ENCODE measurements at regions not wholly inside any gene's neighbourhood (a gene's known extent, or its start where the extent isn't known, plus 50 kb on each side); places are given as distances from the start of the nearest gene placed in this dataset.
"Not testable (repeated sequence)": the region's sequence is repeated elsewhere in the genome, so short reads cannot be mapped to it uniquely, and the experiment has no call there.

GRCh38 chr7:65475734-65476319 is 102.2 kb downstream of the ZNF92 start:
- no peak for TF ChIP-seq POLR2A (IDR thresholded peaks at IDR 0.05)
- no peak for TF ChIP-seq POLR2AphosphoS5 (IDR thresholded peaks at IDR 0.05)
- TF ChIP-seq, protein P1, sequence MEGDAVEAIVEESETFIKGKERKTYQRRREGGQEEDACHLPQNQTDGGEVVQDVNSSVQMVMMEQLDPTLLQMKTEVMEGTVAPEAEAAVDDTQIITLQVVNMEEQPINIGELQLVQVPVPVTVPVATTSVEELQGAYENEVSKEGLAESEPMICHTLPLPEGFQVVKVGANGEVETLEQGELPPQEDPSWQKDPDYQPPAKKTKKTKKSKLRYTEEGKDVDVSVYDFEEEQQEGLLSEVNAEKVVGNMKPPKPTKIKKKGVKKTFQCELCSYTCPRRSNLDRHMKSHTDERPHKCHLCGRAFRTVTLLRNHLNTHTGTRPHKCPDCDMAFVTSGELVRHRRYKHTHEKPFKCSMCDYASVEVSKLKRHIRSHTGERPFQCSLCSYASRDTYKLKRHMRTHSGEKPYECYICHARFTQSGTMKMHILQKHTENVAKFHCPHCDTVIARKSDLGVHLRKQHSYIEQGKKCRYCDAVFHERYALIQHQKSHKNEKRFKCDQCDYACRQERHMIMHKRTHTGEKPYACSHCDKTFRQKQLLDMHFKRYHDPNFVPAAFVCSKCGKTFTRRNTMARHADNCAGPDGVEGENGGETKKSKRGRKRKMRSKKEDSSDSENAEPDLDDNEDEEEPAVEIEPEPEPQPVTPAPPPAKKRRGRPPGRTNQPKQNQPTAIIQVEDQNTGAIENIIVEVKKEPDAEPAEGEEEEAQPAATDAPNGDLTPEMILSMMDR (IDR thresholded peaks at IDR 0.05) = no peak
- no peaks in the 10 kb centered on the region for H3K4me1 ChIP-seq
- H3K36me3 ChIP-seq = no peaks in the 10 kb centered on the region
- DNase-seq (ENCODE audit: low spot score in 2 of 2) = peak; percentile 20 to 62
- H3K9me3 ChIP-seq = peaks cover 20 to 21% of the 10 kb centered on the region in 2 donors
- intact Hi-C loops (cut with DNase I; ENCODE audit: low total_unique reads) = no loop called here
- no peak overlapping the region for H3K4me3 ChIP-seq
- H3K27me3 ChIP-seq = no peaks in the 10 kb centered on the region
- H3K27ac ChIP-seq = peak overlapping the region; percentile 5 to 74

DNA sequence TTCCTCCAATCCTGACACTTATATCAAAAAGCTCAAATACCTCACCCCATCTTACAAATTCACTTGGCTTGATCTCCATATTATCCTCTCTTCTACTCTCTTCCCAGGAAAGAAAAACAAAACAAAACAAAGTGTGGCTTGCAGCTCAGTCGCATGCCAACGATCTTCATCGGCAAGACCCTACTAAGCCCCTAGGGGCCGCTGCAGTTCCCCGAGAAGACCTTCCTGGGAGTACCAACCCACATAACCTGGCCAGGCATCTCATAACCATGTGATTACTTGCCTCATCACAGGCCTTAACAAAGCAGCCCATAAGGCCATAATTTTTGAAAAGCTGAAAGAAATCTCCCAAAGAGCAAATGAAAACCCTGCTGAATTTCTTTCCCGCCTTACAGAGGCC is 103.7 kb downstream of the ZNF92 start:
- Histone ChIP-seq H3K27me3 (no peaks in the 10 kb centered on the region), H3K4me1 (no peaks in the 10 kb centered on the region), H3K36me3 (no peaks in the 10 kb centered on the region), H3K27ac (no peak overlapping the region), H3K9me3 (peaks cover 21 to 22% of the 10 kb centered on the region in 2 donors), H3K4me3 (no peak overlapping the region)
- TF ChIP-seq, protein P1 (IDR thresholded peaks at IDR 0.05) = no peak
- TF ChIP-seq POLR2AphosphoS5 (IDR thresholded peaks at IDR 0.05) (no peak), POLR2A (IDR thresholded peaks at IDR 0.05) (no peak)
- no peak for DNase-seq (ENCODE audit: low spot score in 2 of 2)
- intact Hi-C loops (cut with DNase I; ENCODE audit: low total_unique reads) = no loop called here

DNA sequence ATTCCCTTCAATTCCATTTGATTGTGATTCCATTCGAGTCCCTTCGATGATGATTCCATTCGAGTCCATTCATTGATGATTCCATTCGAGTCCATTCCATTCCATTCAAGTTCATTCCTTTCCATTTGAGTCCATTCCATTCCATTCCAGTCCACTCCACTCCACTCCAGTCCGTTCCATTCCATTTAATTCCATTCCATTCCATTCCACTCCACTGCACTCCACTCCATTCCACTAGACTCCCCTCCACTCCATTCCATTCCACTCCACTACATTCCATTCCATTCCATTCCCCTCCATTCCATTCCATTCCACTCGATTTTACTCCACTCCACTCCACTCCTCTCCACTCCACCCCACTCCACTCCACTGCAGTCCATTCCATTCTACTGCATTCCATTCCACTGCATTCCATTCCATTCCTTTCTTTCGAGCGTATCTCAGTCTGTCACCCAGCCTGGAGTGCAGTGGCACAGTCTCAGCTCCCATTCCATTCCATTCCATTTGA is 115.7 kb downstream of the ZNF92 start:
- TF ChIP-seq, protein P1 (IDR thresholded peaks at IDR 0.05) = no peak
- TF ChIP-seq POLR2AphosphoS5 (IDR thresholded peaks at IDR 0.05) (no peak), POLR2A (IDR thresholded peaks at IDR 0.05) (no peak)
- Histone ChIP-seq H3K36me3 (no peaks in the 10 kb centered on the region), H3K27ac (no peak overlapping the region), H3K27me3 (no peaks in the 10 kb centered on the region), H3K4me1 (no peaks in the 10 kb centered on the region), H3K4me3 (no peak overlapping the region), H3K9me3 (peaks cover 14 to 37% of the 10 kb centered on the region in 2 donors)
- no peak for DNase-seq (ENCODE audit: low spot score in 2 of 2)
- intact Hi-C loops (cut with DNase I; ENCODE audit: low total_unique reads) = no loop called here

DNA sequence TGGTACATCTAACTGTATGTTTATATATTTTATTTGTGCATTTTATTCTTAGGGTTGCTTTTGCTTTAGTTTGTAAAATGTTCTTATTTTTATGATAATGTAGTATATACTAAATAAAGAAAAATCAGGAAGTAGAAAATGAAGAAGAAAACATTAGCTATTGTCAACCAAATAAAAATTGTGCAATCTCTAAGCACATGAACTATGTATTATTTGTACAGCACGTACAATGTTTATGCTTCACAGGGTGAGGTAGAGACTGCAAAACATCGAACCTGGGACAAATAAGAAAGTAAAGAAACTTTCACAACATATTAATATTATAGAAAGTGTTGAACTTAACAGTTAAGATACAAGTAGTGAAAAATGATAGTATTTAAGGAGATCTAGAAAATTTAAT is 123.0 kb downstream of the ZNF92 start:
- H3K4me3 ChIP-seq; H3K27me3 ChIP-seq; DNase-seq (ENCODE audit: low spot score in 2 of 2); H3K9me3 ChIP-seq; H3K27ac ChIP-seq; H3K4me1 ChIP-seq; intact Hi-C loops (cut with DNase I; ENCODE audit: low total_unique reads); H3K36me3 ChIP-seq: not testable (repeated sequence)

GRCh38 chr7:65503434-65504152 is 129.9 kb downstream of the ZNF92 start:
- intact Hi-C loops (cut with DNase I; ENCODE audit: low total_unique reads) = no loop called here
- DNase-seq (ENCODE audit: low spot score in 2 of 2) = no peak
- no peaks in the 10 kb centered on the region for H3K9me3 ChIP-seq

DNA sequence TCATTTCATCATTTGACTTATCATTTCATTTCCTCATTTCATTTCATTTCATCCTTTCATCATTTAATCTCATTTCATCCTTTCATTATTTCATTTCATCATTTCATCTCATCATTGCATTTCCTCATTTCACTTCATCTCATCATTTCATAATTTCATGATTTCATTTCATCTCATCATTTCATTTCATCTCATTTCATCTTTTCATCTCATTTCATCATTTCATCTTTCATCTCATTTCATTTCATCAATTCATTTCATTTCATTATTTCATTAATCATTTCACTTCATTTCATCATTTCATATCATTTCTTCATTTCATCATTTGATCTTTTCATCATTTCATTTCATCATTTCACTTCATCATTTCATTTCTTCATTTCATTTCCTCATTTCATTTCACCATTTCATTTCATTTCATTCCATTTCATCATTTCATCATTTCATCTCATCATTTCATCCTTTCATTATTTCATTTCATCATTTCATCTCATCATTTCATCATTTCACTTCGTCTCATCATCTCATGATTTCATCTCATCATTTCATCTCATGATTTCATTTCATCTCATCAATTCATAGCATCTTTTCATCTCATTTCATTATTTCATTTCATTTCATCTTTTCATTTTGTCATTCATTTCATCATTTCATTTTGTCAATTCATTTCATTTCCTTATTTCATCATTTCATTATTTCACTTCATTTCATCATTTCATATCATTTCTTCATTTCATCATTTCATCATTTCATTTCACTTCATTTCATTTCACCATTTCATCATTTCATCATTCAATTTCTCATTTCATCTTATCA is 131.1 kb downstream of the ZNF92 start:
- H3K9me3 ChIP-seq; H3K4me3 ChIP-seq; H3K27ac ChIP-seq; intact Hi-C loops (cut with DNase I; ENCODE audit: low total_unique reads); H3K27me3 ChIP-seq; DNase-seq (ENCODE audit: low spot score in 2 of 2); H3K36me3 ChIP-seq; H3K4me1 ChIP-seq: not testable (repeated sequence)

More at GRCh38 chr7:65503434-65504152, 129.9 kb downstream of the ZNF92 start:
- Histone ChIP-seq H3K4me1 (no peaks in the 10 kb centered on the region), H3K36me3 (no peaks in the 10 kb centered on the region), H3K27ac (no peak overlapping the region), H3K4me3 (no peak overlapping the region), H3K27me3 (no peaks in the 10 kb centered on the region)
- TF ChIP-seq POLR2A (IDR thresholded peaks at IDR 0.05) (no peak), POLR2AphosphoS5 (IDR thresholded peaks at IDR 0.05) (no peak)

DNA sequence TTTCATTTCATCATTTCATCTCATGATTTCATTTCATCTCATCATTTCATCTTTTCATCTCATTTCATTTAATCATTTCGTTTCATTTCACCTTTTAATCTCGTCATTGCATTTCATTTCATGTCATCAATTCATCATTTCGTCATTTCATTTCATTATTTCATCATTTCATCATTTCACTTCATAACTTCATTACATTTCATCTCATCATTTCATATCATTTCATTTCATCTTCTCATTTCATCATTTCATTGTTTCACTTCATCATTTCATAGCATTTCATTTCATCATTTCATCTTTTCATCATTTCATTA is 131.6 kb downstream of the ZNF92 start:
- H3K4me3 ChIP-seq; H3K9me3 ChIP-seq; H3K27me3 ChIP-seq; DNase-seq (ENCODE audit: low spot score in 2 of 2); H3K27ac ChIP-seq; H3K4me1 ChIP-seq; intact Hi-C loops (cut with DNase I; ENCODE audit: low total_unique reads); H3K36me3 ChIP-seq: not testable (repeated sequence)

DNA sequence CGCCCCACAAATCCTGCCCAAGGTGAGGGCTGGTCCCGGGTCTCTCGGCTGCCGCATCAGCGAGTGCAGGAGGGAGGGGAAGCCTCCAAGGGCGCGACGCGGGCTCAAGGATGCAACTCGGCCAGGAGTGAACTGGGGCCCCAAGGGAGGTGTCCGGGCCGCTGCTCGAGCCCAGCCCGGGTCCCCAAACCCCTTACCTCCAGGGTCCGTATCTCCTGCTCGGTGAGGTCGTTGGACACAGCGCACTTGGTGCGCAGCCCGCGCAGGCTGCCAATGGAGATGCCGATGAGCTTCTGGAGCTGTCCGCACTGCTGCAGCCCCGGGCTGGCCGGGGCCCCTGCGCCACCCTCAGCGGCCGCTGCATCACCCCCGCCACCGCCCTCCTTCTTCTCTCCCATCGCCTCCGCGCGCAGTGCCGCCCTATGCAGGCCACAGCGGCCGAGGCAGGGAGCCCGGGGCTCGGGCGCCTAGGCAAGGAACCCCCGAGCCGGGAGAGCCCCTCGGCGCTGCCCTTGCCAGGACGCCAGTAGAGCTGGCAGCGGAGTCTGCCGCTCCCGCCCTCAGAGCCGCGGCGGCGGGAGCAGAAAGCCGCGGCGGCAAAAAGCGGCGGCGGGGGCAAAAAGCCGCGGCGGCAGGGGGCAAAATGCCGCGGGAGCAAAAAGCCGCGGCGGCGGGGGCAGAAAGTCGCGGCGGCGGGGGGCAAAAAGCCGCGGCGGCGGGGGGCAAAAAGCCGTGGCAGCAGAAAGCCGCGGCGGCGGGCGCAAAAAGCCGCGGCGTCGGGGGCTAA is 135.1 kb downstream of the ZNF92 start:
- H3K27me3 ChIP-seq; H3K9me3 ChIP-seq; intact Hi-C loops (cut with DNase I; ENCODE audit: low total_unique reads); H3K4me1 ChIP-seq; H3K36me3 ChIP-seq; DNase-seq (ENCODE audit: low spot score in 2 of 2): not testable (repeated sequence)
- Histone ChIP-seq H3K4me3 (peak overlapping the region; percentile 25 to 68 (median 51)), H3K27ac (peak overlapping the region in 1 of 2 donors; percentile 52)

Data from breast epithelium (tissue), 4 donors.